CD4-positive, alpha-beta T cell (primary cell): ENCODE measurements at regions not wholly inside any gene's neighbourhood (a gene's known extent, or its start where the extent isn't known, plus 50 kb on each side); places are given as distances from the start of the nearest gene placed in this dataset.
"Not testable (repeated sequence)": the region's sequence is repeated elsewhere in the genome, so short reads cannot be mapped to it uniquely, and the experiment has no call there.

Experiments used
- ATAC-seq: fragments of 200-7000 bp; cut with Tn5 transposase; one replicate; pipeline ENCODE4 v1.10.0; 2022; ENCODE audit warnings: mild to moderate bottlenecking; ENCODE audit not compliant: poor library complexity
- CTCF ChIA-PET: fragments of 350-600 bp; sonication (Branson Sonifier 250); formaldehyde crosslinking; loops from one replicate; lab custom pipeline; 2021; ENCODE audit warnings: antibody characterized with exemption, inconsistent platforms; lab: Charles Lee
- POLR2A ChIA-PET: fragments of 350-600 bp; sonication (Branson Sonifier 250); formaldehyde crosslinking; loops from one replicate; lab custom pipeline; 2021; ENCODE audit warnings: antibody characterized with exemption, inconsistent platforms; lab: Charles Lee
- DNase-seq, 14 experiments: peaks; one replicate each; pipeline ENCODE4 v3.0.0-alpha.2; 2013 to 2020; ENCODE audit warnings: mixed read lengths in 2 of 14
- H3K27ac ChIP-seq, 2 donors: one replicate each; pipeline versions ENCODE4 v1.5.1 to v1.7.0; 2013; ENCODE audit warnings: low read length in 2 of 2, low read depth in 1 of 2, mild to moderate bottlenecking in 1 of 2
- H3K27me3 ChIP-seq, 2 experiments: 1 replicate in 1 of 2; 2 replicates in 1 of 2; pipeline versions ENCODE4 v1.6.1 to v1.7.0; 2013; ENCODE audit warnings: low read length in 2 of 2, control low read depth in 1 of 2, mild to moderate bottlenecking in 1 of 2, moderate library complexity in 1 of 2; ENCODE audit not compliant: insufficient read depth in 2 of 2, control insufficient read depth in 1 of 2
- H3K36me3 ChIP-seq: one replicate; pipeline ENCODE4 v1.6.1; 2013; ENCODE audit warnings: low read length, control low read depth; ENCODE audit not compliant: insufficient read depth
- H3K4me1 ChIP-seq: one replicate; pipeline ENCODE4 v1.6.1; 2013; ENCODE audit warnings: low read length, control low read depth; ENCODE audit not compliant: insufficient read depth
- H3K4me3 ChIP-seq: one replicate; pipeline ENCODE4 v1.5.1; 2013; ENCODE audit warnings: mild to moderate bottlenecking, low read length, moderate library complexity
- H3K9me3 ChIP-seq, 2 experiments: 1 replicate in 1 of 2; 2 replicates in 1 of 2; pipeline versions ENCODE4 v1.6.1 to v1.7.0; 2013; ENCODE audit warnings: low read length in 2 of 2, mild to moderate bottlenecking in 2 of 2, control low read depth in 1 of 2, moderate library complexity in 1 of 2; ENCODE audit not compliant: control insufficient read depth in 1 of 2, insufficient read depth in 1 of 2
- H3K27ac Mint-ChIP-seq: one replicate; pipeline ENCODE4 v1.8.0; 2020; ENCODE audit warnings: mixed read lengths
- H3K27me3 Mint-ChIP-seq: one replicate; pipeline ENCODE4 v1.8.0; 2021; ENCODE audit warnings: mixed read lengths
- H3K36me3 Mint-ChIP-seq: one replicate; pipeline ENCODE4 v1.8.0; 2021; ENCODE audit warnings: low read depth, mixed read lengths
- H3K4me1 Mint-ChIP-seq: one replicate; pipeline ENCODE4 v1.8.0; 2021; ENCODE audit warnings: low read depth, mixed read lengths
- H3K4me3 Mint-ChIP-seq: one replicate; pipeline ENCODE4 v1.8.0; 2020; ENCODE audit warnings: mild to moderate bottlenecking, mixed read lengths
- H3K9me3 Mint-ChIP-seq: one replicate; pipeline ENCODE4 v1.8.0; 2020; ENCODE audit warnings: mixed read lengths
- intact Hi-C, 2 experiments: fragments of 100-400 bp; cut with DNase I in 1 of 2; cut with micrococcal nuclease in 1 of 2; formaldehyde crosslinking; loops; one replicate each; pipeline versions ENCODE4 v1.15.1 to v1.9.0; 2023 to 2025; cut with DNase I, micrococcal nuclease
- TF ChIP-seq, protein P1 (sequence below): fragments of 200-600 bp; IDR thresholded peaks from one replicate; pipeline ENCODE4 v1.8.0; 2022; ENCODE audit warnings: antibody characterized with exemption, mild to moderate bottlenecking

DNA sequence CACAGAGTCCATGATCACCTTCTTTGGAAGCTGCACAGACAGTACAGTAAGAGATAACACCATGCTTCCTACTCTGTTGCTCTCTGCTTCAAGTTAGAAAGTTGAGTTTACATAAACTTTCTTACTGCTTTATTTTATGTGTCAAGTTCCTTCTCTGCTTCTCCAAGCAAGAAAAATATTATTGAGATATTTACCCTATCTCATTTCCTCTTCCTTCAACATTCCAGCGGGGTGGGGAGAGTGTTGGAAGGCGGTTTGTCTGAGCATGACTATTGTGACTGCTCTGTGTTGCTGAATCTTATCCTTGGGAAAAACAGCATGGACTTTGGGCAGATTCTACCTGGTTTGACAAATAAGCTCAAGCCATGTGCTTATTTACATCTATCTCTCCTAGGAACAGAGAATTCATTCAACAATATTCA, 66.9 kb upstream of the EPB41L4A start:
- ATAC-seq (no peak), DNase-seq (no peak)
- Histone ChIP-seq H3K9me3 (no peaks in the 10 kb centered on the region), H3K4me3 (no peak overlapping the region), H3K36me3 (no peaks in the 10 kb centered on the region), H3K27ac (no peak overlapping the region), H3K27me3 (peaks cover 0 to 7% of the 10 kb centered on the region in 2 experiments), H3K4me1 (no peaks in the 10 kb centered on the region)
- CTCF ChIA-PET = no interaction called here
- peaks cover 36% of the 10 kb centered on the region for H3K27me3 Mint-ChIP-seq
- H3K27ac Mint-ChIP-seq = no peak overlapping the region
- intact Hi-C loops = no loop called here
- H3K9me3 Mint-ChIP-seq = peaks cover 5% of the 10 kb centered on the region
- POLR2A ChIA-PET = no interaction called here
- TF ChIP-seq, protein P1, sequence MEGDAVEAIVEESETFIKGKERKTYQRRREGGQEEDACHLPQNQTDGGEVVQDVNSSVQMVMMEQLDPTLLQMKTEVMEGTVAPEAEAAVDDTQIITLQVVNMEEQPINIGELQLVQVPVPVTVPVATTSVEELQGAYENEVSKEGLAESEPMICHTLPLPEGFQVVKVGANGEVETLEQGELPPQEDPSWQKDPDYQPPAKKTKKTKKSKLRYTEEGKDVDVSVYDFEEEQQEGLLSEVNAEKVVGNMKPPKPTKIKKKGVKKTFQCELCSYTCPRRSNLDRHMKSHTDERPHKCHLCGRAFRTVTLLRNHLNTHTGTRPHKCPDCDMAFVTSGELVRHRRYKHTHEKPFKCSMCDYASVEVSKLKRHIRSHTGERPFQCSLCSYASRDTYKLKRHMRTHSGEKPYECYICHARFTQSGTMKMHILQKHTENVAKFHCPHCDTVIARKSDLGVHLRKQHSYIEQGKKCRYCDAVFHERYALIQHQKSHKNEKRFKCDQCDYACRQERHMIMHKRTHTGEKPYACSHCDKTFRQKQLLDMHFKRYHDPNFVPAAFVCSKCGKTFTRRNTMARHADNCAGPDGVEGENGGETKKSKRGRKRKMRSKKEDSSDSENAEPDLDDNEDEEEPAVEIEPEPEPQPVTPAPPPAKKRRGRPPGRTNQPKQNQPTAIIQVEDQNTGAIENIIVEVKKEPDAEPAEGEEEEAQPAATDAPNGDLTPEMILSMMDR = no peak
- no peaks in the 10 kb centered on the region for H3K36me3 Mint-ChIP-seq
- H3K4me1 Mint-ChIP-seq = no peaks in the 10 kb centered on the region
- no peak overlapping the region for H3K4me3 Mint-ChIP-seq

DNA sequence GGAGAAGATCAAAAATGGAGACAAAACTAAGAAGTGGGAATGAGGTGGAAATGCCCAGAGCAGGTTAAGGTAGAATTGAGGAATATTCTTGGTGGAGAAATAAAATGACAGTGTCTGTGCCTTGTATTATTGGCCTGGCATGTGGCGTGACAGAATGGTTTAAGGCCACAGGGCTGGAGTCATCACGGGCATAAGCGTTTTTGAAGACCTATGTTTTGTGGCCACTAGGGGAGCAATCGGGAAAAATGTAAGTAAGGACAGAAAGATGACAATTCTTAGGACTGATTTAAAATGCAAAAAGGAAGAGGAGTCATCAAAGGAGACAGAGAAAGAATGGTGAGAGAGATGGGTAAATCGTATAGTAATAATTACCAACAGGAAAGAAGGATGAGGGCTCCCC, 72.2 kb upstream of the EPB41L4A start:
- TF ChIP-seq, protein P1 = no peak
- CTCF ChIA-PET = no interaction called here

DNA sequence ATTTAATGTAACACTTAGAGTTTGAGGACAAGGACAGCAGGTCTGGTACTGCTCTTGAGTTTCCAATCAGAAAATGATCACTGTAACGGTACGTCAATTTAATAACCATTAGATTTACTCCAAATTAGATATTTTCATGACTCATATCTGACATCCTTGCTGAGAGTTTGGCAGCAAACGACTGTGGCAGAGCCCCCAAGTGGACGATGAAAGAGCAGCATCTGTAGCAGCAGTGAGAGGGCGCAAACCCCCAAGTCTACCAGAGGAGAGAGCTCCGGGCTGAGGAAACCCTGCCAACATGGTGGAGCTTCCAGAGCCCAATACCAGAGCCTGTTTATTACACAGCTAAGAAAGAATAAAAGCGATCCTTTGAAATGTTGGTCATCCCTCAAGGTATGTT, 73.2 kb upstream of the EPB41L4A start:
- Mint-ChIP-seq H3K27me3 (peaks cover 62% of the 10 kb centered on the region), H3K9me3 (no peaks in the 10 kb centered on the region), H3K4me3 (no peak overlapping the region), H3K27ac (no peak overlapping the region), H3K36me3 (no peaks in the 10 kb centered on the region), H3K4me1 (no peaks in the 10 kb centered on the region)
- CTCF ChIA-PET = no interaction called here
- ATAC-seq (no peak), DNase-seq (peak in 3 of 14 experiments; percentile 3 to 11 (median 7))
- POLR2A ChIA-PET = no interaction called here
- TF ChIP-seq, protein P1 = no peak
- Histone ChIP-seq H3K4me3 (no peak overlapping the region), H3K27ac (no peak overlapping the region), H3K4me1 (no peaks in the 10 kb centered on the region), H3K27me3 (peaks cover 0 to 15% of the 10 kb centered on the region in 2 experiments), H3K36me3 (no peaks in the 10 kb centered on the region), H3K9me3 (no peaks in the 10 kb centered on the region)
- intact Hi-C loops = no loop called here

More for the DNA sequence above, 72.2 kb upstream of the EPB41L4A start:
- no peak for DNase-seq
- no peaks in the 10 kb centered on the region for H3K9me3 ChIP-seq
- no peak for ATAC-seq
- intact Hi-C loops = no loop called here
- no peak overlapping the region for H3K27ac ChIP-seq
- peaks cover 0 to 15% of the 10 kb centered on the region in 2 experiments for H3K27me3 ChIP-seq
- H3K9me3 Mint-ChIP-seq = no peaks in the 10 kb centered on the region
- no peaks in the 10 kb centered on the region for H3K4me1 Mint-ChIP-seq
- H3K4me1 ChIP-seq = no peaks in the 10 kb centered on the region
- no peak overlapping the region for H3K4me3 Mint-ChIP-seq
- H3K36me3 Mint-ChIP-seq = no peaks in the 10 kb centered on the region
- no peaks in the 10 kb centered on the region for H3K36me3 ChIP-seq
- POLR2A ChIA-PET = no interaction called here
- H3K27me3 Mint-ChIP-seq = peaks cover 56% of the 10 kb centered on the region
- H3K27ac Mint-ChIP-seq = no peak overlapping the region
- no peak overlapping the region for H3K4me3 ChIP-seq

GRCh38 chr5:112503749-112504501, 84.8 kb upstream of the EPB41L4A start:
- H3K4me3 ChIP-seq, H3K36me3 Mint-ChIP-seq, intact Hi-C loops, H3K4me1 Mint-ChIP-seq, H3K36me3 ChIP-seq, H3K4me1 ChIP-seq, H3K27ac ChIP-seq, ATAC-seq, H3K27me3 ChIP-seq, H3K27ac Mint-ChIP-seq, H3K4me3 Mint-ChIP-seq, POLR2A ChIA-PET, CTCF ChIA-PET, DNase-seq, H3K9me3 ChIP-seq: not testable (repeated sequence)
- H3K9me3 Mint-ChIP-seq = peaks cover 12% of the 10 kb centered on the region
- H3K27me3 Mint-ChIP-seq = peaks cover 15% of the 10 kb centered on the region

DNA sequence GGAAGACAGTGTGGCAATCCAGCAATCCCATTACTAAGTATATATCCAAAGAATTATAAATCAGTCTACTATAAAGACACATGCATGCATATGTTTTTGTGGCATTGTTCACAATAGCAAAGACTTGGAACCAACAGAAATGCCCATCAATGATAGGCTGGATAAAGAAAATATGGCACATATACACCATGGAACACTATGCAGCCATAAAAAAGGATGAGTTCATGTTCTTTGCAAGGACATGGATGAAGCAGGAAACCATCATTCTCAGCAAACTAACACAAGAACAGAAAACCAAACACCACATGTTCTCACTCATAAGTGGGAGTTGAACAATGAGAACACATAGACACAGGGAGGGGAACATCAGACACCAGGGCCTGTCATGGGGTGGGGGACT, 90.0 kb upstream of the EPB41L4A start:
- H3K27ac ChIP-seq, H3K36me3 Mint-ChIP-seq, H3K4me3 ChIP-seq, H3K36me3 ChIP-seq, POLR2A ChIA-PET, CTCF ChIA-PET, intact Hi-C loops, H3K27me3 Mint-ChIP-seq, H3K4me1 ChIP-seq, H3K27me3 ChIP-seq, H3K4me3 Mint-ChIP-seq, H3K4me1 Mint-ChIP-seq, ATAC-seq, DNase-seq, H3K27ac Mint-ChIP-seq: not testable (repeated sequence)
- peaks cover 12% of the 10 kb centered on the region for H3K9me3 Mint-ChIP-seq
- H3K9me3 ChIP-seq = peaks cover 0 to 11% of the 10 kb centered on the region in 2 experiments
